ENCODE measurements at regions not wholly inside any gene's neighbourhood (a gene's known extent, or its start where the extent isn't known, plus 50 kb on each side); places are given as distances from the start of the nearest gene placed in this dataset.
A peak's percentile ranks its signal among the peaks of the same experiment; 100 is the strongest.
"Not testable (repeated sequence)": the region's sequence is repeated elsewhere in the genome, so short reads cannot be mapped to it uniquely, and the experiment has no call there.

DNA sequence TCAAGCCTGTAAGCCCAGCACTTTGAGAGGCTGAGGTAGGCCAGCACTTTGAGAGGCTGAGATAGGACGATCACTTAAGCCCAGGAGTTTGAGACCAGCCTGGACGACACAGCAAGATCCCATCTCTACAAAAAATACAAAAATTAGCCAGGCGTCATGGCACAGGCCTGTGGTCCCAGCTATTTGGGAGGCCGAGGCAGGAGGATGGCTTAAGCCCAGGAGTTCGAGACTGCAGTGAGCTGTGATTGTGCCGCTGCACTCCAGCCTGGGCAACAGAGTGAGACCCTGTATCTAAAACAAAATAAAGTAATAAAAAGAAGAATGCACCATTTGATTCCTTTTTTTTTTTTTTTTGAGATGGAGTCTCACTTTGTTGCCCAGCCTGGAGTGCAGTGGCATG is 76.4 kb upstream of the NCOR2 start:
- DNase-seq (ENCODE audit: low spot score in 2 of 2); H3K9me3 Mint-ChIP-seq; H3K36me3 Mint-ChIP-seq; ATAC-seq; H3K4me3 Mint-ChIP-seq; H3K27ac Mint-ChIP-seq: not testable (repeated sequence)
- peaks cover 25% of the 10 kb centered on the region for H3K4me1 Mint-ChIP-seq

- DNase-seq (ENCODE audit: low spot score in 2 of 2) = no peak
- H3K36me3 Mint-ChIP-seq = no peaks in the 10 kb centered on the region
- peaks cover 18% of the 10 kb centered on the region for H3K4me1 Mint-ChIP-seq
- ATAC-seq = no peak
- no peak overlapping the region for H3K27ac Mint-ChIP-seq
- H3K4me3 Mint-ChIP-seq = no peak overlapping the region
- H3K9me3 Mint-ChIP-seq = no peaks in the 10 kb centered on the region
Observed at GRCh38 chr12:124642105-124642504, 74.7 kb upstream of the NCOR2 start.

GRCh38 chr12:124641591-124641990 is 74.2 kb upstream of the NCOR2 start:
- Mint-ChIP-seq H3K4me1 (peaks cover 13% of the 10 kb centered on the region), H3K9me3 (no peaks in the 10 kb centered on the region), H3K36me3 (no peaks in the 10 kb centered on the region), H3K4me3 (no peak overlapping the region), H3K27ac (no peak overlapping the region)
- no peak for DNase-seq (ENCODE audit: low spot score in 2 of 2)
- no peak for ATAC-seq

GRCh38 chr12:124640056-124640455 is 72.6 kb upstream of the NCOR2 start:
- Mint-ChIP-seq H3K4me1 (peaks cover 10% of the 10 kb centered on the region), H3K36me3 (no peaks in the 10 kb centered on the region), H3K27ac (no peak overlapping the region), H3K4me3 (no peak overlapping the region), H3K9me3 (peaks cover 2% of the 10 kb centered on the region)
- DNase-seq (ENCODE audit: low spot score in 2 of 2) = no peak
- ATAC-seq = no peak

DNA sequence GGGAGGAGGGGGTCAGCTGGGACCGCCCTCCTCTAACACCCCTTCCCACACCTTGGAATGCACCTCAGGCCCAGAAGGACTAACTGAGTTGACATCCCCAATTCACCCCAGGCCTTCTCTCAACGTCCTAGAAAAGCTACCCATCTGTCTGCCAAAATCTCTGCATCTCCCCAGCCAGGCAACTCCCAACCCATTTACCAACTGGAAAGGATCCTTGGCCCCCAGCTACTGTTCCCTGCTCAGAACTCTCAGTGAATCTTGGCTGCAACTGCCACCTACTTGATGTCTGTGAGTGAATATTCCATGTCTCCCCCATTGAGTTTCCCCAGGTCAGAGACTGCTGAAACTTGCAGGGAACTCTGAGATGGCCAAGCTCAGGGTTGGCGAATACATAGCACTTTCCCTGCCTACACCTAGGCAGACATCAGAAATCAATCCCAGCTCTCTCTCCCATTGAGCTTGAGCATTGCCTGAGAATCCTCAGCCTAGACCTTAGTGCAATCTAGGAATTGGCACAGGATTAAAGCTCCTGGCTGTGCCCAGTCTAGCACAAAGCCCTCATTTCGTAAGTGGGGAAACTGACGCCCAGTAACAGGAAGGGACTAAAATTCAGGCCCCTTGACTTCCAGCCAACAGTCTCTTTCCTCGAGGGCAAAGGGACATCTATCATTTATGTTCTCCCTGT is 71.9 kb upstream of the NCOR2 start:
- Mint-ChIP-seq H3K9me3 (peaks cover 2% of the 10 kb centered on the region), H3K4me3 (no peak overlapping the region), H3K27ac (no peak overlapping the region), H3K36me3 (no peaks in the 10 kb centered on the region), H3K4me1 (peaks cover 10% of the 10 kb centered on the region)
- ATAC-seq (no peak), DNase-seq (ENCODE audit: low spot score in 2 of 2) (no peak)

DNA sequence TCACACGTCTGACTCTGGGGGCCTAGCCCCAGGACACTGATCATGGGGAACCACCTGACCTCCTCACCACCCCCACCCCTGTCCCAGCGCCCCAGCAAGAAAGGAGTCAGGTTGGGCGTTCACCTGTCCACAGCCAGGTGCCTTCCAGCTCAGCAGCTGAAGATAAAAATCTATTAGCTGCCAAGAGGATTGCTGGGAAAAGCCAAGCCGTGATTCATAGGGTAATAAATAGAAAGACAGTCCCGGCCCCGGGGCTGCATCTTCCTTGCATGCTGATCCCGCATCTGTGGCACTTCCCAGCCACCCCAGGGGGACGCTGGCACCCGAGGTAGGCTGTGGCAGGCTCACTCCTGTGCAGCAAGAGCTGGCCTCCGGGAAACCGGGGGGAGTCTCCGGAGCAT is 70.2 kb upstream of the NCOR2 start:
- no peak for ATAC-seq
- H3K36me3 Mint-ChIP-seq = no peaks in the 10 kb centered on the region
- H3K4me1 Mint-ChIP-seq = peaks cover 10% of the 10 kb centered on the region
- peaks cover 2% of the 10 kb centered on the region for H3K9me3 Mint-ChIP-seq
- no peak for DNase-seq (ENCODE audit: low spot score in 2 of 2)
- no peak overlapping the region for H3K27ac Mint-ChIP-seq
- H3K4me3 Mint-ChIP-seq = no peak overlapping the region

GRCh38 chr12:124637163-124637562 is 69.8 kb upstream of the NCOR2 start:
- Mint-ChIP-seq H3K4me1 (peaks cover 10% of the 10 kb centered on the region), H3K9me3 (peaks cover 2% of the 10 kb centered on the region), H3K27ac (no peak overlapping the region), H3K4me3 (no peak overlapping the region), H3K36me3 (no peaks in the 10 kb centered on the region)
- ATAC-seq (no peak), DNase-seq (ENCODE audit: low spot score in 2 of 2) (no peak)

- H3K4me1 Mint-ChIP-seq = peaks cover 10% of the 10 kb centered on the region
- peak in 1 of 2 donors; percentile 60 for DNase-seq (ENCODE audit: low spot score in 2 of 2)
- peaks cover 2% of the 10 kb centered on the region for H3K9me3 Mint-ChIP-seq
- peak; percentile 62 for ATAC-seq
- H3K4me3 Mint-ChIP-seq = no peak overlapping the region
- H3K27ac Mint-ChIP-seq = no peak overlapping the region
- H3K36me3 Mint-ChIP-seq = no peaks in the 10 kb centered on the region
Observed at GRCh38 chr12:124636138-124636978, 68.9 kb upstream of the NCOR2 start.

GRCh38 chr12:124635316-124635715 is 67.9 kb upstream of the NCOR2 start:
- Mint-ChIP-seq H3K27ac (no peak overlapping the region), H3K4me1 (peaks cover 10% of the 10 kb centered on the region), H3K9me3 (peaks cover 2% of the 10 kb centered on the region), H3K36me3 (no peaks in the 10 kb centered on the region), H3K4me3 (no peak overlapping the region)
- DNase-seq (ENCODE audit: low spot score in 2 of 2) (no peak), ATAC-seq (no peak)

- no peak for ATAC-seq
- Mint-ChIP-seq H3K4me3 (no peak overlapping the region), H3K27ac (no peak overlapping the region), H3K36me3 (no peaks in the 10 kb centered on the region), H3K9me3 (peaks cover 2% of the 10 kb centered on the region), H3K4me1 (peaks cover 10% of the 10 kb centered on the region)
- DNase-seq (ENCODE audit: low spot score in 2 of 2) = no peak
Observed at GRCh38 chr12:124633365-124634362, 66.3 kb upstream of the NCOR2 start.

- H3K4me3 Mint-ChIP-seq = no peak overlapping the region
- no peak for ATAC-seq
- no peaks in the 10 kb centered on the region for H3K36me3 Mint-ChIP-seq
- no peak for DNase-seq (ENCODE audit: low spot score in 2 of 2)
- H3K27ac Mint-ChIP-seq = no peak overlapping the region
- peaks cover 2% of the 10 kb centered on the region for H3K9me3 Mint-ChIP-seq
- H3K4me1 Mint-ChIP-seq = peaks cover 10% of the 10 kb centered on the region
Observed at GRCh38 chr12:124632519-124632984, 65.1 kb upstream of the NCOR2 start.

GRCh38 chr12:124631681-124632256 is 64.4 kb upstream of the NCOR2 start:
- Mint-ChIP-seq H3K4me1 (peaks cover 10% of the 10 kb centered on the region), H3K4me3 (no peak overlapping the region), H3K36me3 (no peaks in the 10 kb centered on the region), H3K9me3 (peaks cover 2% of the 10 kb centered on the region), H3K27ac (no peak overlapping the region)
- DNase-seq (ENCODE audit: low spot score in 2 of 2) (no peak), ATAC-seq (no peak)

- no peaks in the 10 kb centered on the region for H3K9me3 Mint-ChIP-seq
- H3K36me3 Mint-ChIP-seq = no peaks in the 10 kb centered on the region
- H3K4me1 Mint-ChIP-seq = peaks cover 3% of the 10 kb centered on the region
- ATAC-seq (no peak), DNase-seq (ENCODE audit: low spot score in 2 of 2) (no peak)
- H3K4me3 Mint-ChIP-seq = no peak overlapping the region
- H3K27ac Mint-ChIP-seq = no peak overlapping the region
Observed at GRCh38 chr12:124630791-124631313, 63.4 kb upstream of the NCOR2 start.

DNA sequence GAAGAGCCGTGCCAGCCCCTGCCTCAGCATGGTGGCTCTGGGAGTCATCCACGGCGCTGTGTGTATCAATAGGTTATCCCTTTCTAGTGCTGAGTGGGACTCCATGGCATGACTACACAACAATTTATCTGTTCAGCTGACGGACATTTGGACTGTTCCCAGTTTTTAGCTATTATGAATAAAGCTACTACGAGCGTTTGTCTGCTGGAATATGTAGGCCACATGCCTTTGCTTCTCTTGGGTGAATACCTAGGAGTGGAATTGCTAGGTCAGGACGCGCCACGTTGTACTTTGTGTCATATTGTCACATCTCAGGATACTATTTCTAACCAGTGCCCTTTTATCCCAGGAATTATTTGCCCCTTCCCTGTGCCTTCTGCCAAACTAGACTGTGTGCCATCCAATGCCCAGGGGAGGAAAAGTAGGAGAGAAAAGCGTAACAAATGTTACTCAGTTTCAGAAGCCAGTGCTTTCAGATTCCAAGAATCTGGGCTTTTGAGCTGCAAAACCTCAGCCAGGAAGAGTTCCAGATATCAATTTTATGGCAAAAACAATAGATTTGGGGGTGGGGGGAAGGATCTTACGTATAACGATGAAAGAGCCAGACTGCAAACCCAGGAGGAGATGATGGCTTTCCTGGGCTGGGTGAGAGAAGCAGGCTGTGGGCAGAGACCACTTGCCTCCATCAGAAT is 62.5 kb upstream of the NCOR2 start:
- no peak for DNase-seq (ENCODE audit: low spot score in 2 of 2)
- H3K4me3 Mint-ChIP-seq = no peak overlapping the region
- H3K36me3 Mint-ChIP-seq = no peaks in the 10 kb centered on the region
- no peak overlapping the region for H3K27ac Mint-ChIP-seq
- ATAC-seq = no peak
- H3K4me1 Mint-ChIP-seq = no peaks in the 10 kb centered on the region
- no peaks in the 10 kb centered on the region for H3K9me3 Mint-ChIP-seq

All from stimulated activated effector memory CD8-positive, alpha-beta T cell treated with anti-CD3 and anti-CD28 coated beads, Interleukin-12 subunit alpha, Interleukin-12 subunit beta, amount 100 ng/mL, for 72 hours (primary cell).